GM19438 (cell line): ENCODE measurements at regions not wholly inside any gene's neighbourhood (a gene's known extent, or its start where the extent isn't known, plus 50 kb on each side); places are given as distances from the start of the nearest gene placed in this dataset.

ENCODE experiments used
- ATAC-seq: cut with Tn5 transposase; IDR thresholded peaks from one replicate; pipeline ENCODE4 v1.9.1; 2021; ENCODE audit warnings: low read depth; ENCODE audit not compliant: unreplicated experiment

GRCh38 chrX:69307756-69308155 lies 142.5 kb upstream of the PJA1 start:
- ATAC-seq: no peak

GRCh38 chrX:69307029-69307428 lies 141.8 kb upstream of the PJA1 start:
- ATAC-seq: no peak

DNA sequence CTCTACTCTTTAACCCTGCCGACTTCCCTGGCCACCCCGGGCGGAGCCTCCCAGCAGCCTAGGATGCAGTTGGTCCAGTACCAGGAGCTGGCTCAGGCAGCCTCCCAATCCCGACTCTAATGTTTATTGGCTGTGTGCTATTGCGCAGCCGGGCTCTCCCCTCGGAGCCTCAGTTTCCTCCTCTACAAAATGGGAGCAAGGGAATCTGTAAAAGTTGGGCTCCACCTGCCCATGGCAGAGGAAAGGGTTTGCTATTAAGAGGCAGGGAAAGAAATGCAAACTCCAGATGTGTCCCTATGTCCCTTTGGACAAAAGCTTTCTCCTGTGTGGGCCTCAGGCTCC lies 140.8 kb upstream of the PJA1 start:
- ATAC-seq: no peak

- no peak for ATAC-seq
These were observed 140.2 kb upstream of the PJA1 start for GRCh38 chrX:69305333-69306062.

DNA sequence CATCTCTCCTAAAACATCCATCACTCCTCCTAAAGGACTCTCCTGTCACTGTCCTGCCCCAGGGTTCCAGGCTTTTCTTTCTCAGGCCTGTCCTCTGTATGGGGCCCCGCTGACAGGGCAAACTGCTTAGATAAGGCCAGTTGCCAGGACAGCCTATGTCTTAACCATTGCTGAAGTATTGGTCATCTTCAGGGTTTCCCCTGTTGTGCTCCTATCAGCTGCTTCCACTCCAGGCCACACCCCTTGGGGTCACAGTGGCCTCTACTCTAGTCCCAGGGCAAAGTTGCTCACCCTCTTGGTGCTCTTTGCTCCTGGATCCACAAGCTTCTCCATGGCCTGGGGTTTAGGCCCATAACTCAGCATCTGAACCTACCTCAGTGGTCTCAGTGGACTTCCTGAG lies 138.0 kb upstream of the PJA1 start:
- no peak for ATAC-seq

GRCh38 chrX:69299951-69300714 lies 134.9 kb upstream of the PJA1 start:
- ATAC-seq: no peak

- no peak for ATAC-seq
These were observed 134.0 kb upstream of the PJA1 start for GRCh38 chrX:69299285-69299684.

GRCh38 chrX:69298466-69299140 lies 133.3 kb upstream of the PJA1 start:
- ATAC-seq: no peak

GRCh38 chrX:69297506-69297905 lies 132.3 kb upstream of the PJA1 start:
- ATAC-seq: no peak

- ATAC-seq: no peak
These were observed 128.7 kb upstream of the PJA1 start for GRCh38 chrX:69293776-69294601.

DNA sequence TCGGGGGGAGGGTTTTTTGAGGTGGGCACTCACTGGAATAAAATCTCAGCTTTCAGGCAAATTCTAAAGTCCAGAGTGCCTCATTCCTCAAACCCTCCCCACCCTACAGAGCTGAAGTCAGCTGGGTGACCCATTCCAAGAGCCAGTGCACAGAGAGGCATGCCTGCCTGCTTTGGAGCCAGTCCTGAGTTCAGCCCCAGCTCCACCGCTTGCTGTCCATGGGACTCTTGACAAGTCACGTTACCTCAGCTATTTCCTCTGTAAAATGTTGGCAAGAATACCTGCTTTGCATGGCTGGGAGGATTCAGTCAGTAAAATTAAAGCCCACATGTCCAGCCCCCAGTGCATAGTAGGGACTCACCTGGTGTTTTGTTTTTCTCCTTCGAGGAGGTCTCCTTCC lies 125.9 kb upstream of the PJA1 start:
- ATAC-seq: no peak

DNA sequence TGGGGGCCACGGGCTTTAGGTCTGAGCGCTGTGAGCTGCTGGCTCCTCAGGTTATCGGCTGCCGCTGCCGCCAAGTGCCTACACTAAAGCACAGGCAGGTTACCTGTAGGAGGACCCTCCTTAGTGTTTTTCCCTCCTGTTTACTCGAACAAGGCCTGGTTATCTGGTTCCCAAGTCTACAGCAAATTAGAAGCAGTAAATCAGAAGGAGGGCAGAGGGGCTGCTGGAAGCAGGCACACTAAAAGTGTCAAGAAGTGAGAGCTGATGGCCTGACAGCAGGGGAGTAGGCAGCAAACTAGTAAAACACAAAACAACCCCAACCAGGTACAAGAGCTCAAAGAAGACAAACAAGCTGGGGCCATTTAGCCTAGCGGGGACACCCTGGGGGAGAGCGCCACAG lies 125.0 kb upstream of the PJA1 start:
- no peak for ATAC-seq

DNA sequence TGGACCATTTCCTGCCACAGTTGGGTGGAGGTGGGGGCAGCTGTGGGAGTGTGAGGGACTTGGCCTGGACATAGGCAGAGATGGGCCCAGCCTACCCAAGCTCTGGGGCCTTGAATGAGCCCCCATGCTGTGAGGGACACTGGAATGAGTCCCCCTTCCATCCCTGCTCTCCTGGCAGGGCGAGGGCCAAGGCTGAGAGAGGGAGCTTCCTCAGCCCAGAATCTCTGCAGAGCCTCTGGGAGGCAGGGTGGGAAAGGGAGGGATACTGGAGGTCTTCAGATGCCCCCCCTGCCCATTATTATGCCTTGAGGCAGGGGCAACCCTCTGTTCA lies 124.5 kb upstream of the PJA1 start:
- ATAC-seq: no peak

DNA sequence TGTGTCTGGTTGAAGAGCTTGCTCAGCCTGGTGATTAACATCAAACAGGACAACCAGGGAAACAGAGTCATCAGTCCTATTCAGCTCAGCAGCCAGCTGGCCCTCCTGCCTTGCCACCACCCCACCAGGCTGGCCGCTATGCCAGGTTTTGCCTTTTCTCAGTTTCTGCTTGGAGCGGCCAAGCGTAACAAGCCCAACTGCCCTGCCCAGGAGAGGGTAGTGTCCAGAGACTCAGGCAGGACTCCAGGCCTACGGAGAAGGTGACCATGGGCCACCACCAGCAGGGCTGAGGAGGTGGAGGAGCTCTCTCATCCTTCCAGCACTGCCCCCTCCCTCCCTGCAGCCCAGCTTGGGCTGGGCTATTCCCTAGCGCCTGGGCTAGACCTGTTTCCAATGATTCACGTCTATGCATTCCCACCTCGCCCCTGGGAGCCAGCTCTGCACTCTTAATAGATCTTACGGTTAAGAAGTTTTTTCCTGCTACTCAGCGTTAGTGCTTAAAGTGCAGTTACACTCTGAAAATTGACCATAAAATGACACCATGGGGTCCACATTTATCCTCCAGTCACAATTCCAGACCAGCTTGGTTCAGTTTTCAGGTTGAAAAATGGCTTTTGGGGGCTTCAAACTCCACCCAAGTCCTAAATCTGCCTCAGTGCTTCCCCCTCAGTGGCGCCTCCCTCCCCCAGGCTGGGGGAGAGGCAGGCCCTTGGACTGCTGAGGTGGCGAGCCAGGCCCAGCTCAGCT lies 124.0 kb upstream of the PJA1 start:
- ATAC-seq: no peak

- ATAC-seq: no peak
These were observed 121.8 kb upstream of the PJA1 start for GRCh38 chrX:69287095-69287494.

GRCh38 chrX:69286565-69286906 lies 121.3 kb upstream of the PJA1 start:
- ATAC-seq: no peak

DNA sequence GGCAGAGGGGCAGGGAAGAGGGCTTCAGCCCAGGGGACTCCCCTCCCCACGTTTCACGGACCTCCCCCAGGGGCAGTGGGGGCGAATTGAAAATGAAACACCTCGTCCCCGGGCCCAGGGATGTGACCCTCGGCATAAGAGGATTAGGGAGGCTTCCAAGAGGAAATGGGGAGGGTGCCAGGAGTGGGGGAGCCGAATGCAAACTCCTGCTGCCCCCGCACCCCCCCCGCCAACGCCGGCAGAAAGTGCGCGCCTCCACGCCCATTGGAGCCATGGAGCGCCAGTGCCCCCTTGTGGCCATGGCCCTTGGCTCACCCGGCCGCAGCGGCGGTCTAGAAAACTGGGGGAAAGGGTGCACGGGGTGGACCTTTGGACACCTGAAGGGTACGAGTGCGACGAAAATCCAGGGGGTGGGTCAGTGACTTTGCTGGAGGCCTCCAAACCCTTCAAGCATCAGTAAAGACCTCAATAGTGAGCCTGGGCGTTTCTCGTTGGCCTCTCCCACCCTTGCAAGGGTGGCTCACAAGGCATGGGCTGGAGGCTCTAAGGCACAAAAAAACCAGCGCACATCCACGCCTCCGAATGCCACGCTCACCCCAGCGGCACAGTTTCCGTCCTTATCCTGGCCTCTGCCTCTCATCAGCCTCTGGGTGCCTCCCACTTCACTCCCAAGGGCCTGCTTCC lies 120.8 kb upstream of the PJA1 start:
- no peak for ATAC-seq

GRCh38 chrX:69285401-69285877 lies 120.2 kb upstream of the PJA1 start:
- no peak for ATAC-seq

- no peak for ATAC-seq
These were observed 119.2 kb upstream of the PJA1 start for GRCh38 chrX:69284491-69284890.
